ENCODE measurements at regions not wholly inside any gene's neighbourhood (a gene's known extent, or its start where the extent isn't known, plus 50 kb on each side); places are given as distances from the start of the nearest gene placed in this dataset.

GRCh38 chr5:176740702-176741496 is 69.5 kb upstream of the UNC5A start:
- ChIA-PET POLR2A (ENCODE audit: low non-redundant PET) (no interaction called here), CTCF (no interaction called here)
- H3K27ac ChIP-seq: no peak overlapping the region
- DNase-seq (ENCODE audit: low spot score): no peak
- no peak for TF ChIP-seq CTCF (conservative IDR thresholded peaks at IDR 0.05; ENCODE audit: low read depth)

GRCh38 chr5:176741561-176742211 is 68.7 kb upstream of the UNC5A start:
- no peak overlapping the region for H3K27ac ChIP-seq
- no peak for TF ChIP-seq CTCF (conservative IDR thresholded peaks at IDR 0.05; ENCODE audit: low read depth)
- ChIA-PET POLR2A (ENCODE audit: low non-redundant PET) (no interaction called here), CTCF (no interaction called here)
- DNase-seq (ENCODE audit: low spot score): no peak

- no peak overlapping the region for H3K27ac ChIP-seq
- no peak for TF ChIP-seq CTCF (conservative IDR thresholded peaks at IDR 0.05; ENCODE audit: low read depth)
- DNase-seq (ENCODE audit: low spot score): no peak
- POLR2A ChIA-PET (ENCODE audit: low non-redundant PET): no interaction called here
- CTCF ChIA-PET: no interaction called here
Measured at GRCh38 chr5:176742246-176743105, 67.9 kb upstream of the UNC5A start.

- no peak for DNase-seq (ENCODE audit: low spot score)
- ChIA-PET POLR2A (ENCODE audit: low non-redundant PET) (no interaction called here), CTCF (no interaction called here)
- H3K27ac ChIP-seq: no peak overlapping the region
- TF ChIP-seq CTCF (conservative IDR thresholded peaks at IDR 0.05; ENCODE audit: low read depth): no peak
Measured at GRCh38 chr5:176743136-176743861, 67.1 kb upstream of the UNC5A start.

- POLR2A ChIA-PET (ENCODE audit: low non-redundant PET): no interaction called here
- no peak for DNase-seq (ENCODE audit: low spot score)
- TF ChIP-seq CTCF (conservative IDR thresholded peaks at IDR 0.05; ENCODE audit: low read depth): no peak
- CTCF ChIA-PET: interaction anchor here (0.8 to 1.1 kb wide), 2 partner anchors 12 to 83 kb away, joined by 3 to 5 read pairs; no protein-coding TSS in a partner anchor
- no peak overlapping the region for H3K27ac ChIP-seq
Measured at GRCh38 chr5:176743868-176744583, 66.3 kb upstream of the UNC5A start.
